Heart left ventricle (tissue), 13 donors: ENCODE measurements at regions not wholly inside any gene's neighbourhood (a gene's known extent, or its start where the extent isn't known, plus 50 kb on each side); places are given as distances from the start of the nearest gene placed in this dataset.

Experiments used
- POLR2A ChIP-seq, 2 donors: fragments of 450-650 bp; IDR thresholded peaks; one replicate each; pipeline ENCODE4 v1.6.1; 2017; ENCODE audit warnings: antibody characterized with exemption in 2 of 2, mild to moderate bottlenecking in 2 of 2, moderate library complexity in 2 of 2
- TF ChIP-seq, protein P1 (sequence below), 12 donors: fragments of 200-600 bp; sonication (generic) in 4 of 12; IDR thresholded peaks; one replicate each; pipeline versions ENCODE4 v1.5.0 to v1.8.0; 2018 to 2022; ENCODE audit warnings: antibody characterized with exemption in 12 of 12, mild to moderate bottlenecking in 5 of 12
- donor health status: ischemic (EF 13 %, LVEDD 7.1; RV severe dilation, severe dysfunction).
- donor health status: DM: no; HTN: yes; CAD: no.
- donor health status: DM: no; HTN: no; CAD: no.
- donor health status: ischemic (EF 25% LVEDD 6.9; RV normal size, moderate dysfunction).
- donor health status: ischemic (EF 25% LVEDD 5.7; RV mildly dilated, moderate dysfunction).
- donor health status: ischemic (EF 35%, LVEDD 5.7; RV mildly dilated, moderate dysfunction).
- donor health status: nonischemic (EF 11% LVEDD 7.7; RV severe dilation, severe dysfunction).
- donor health status: DM: yes; HTN: yes; CAD: no.
- donor health status: PGD.
- donor health status: ischemic (EF 29% LVEDD 5.4; RV normal size, mild dysfunction).
- donor health status: nonischemic (EF 23%, LVEDD 6.1; RV moderate dilation, normal function).

DNA sequence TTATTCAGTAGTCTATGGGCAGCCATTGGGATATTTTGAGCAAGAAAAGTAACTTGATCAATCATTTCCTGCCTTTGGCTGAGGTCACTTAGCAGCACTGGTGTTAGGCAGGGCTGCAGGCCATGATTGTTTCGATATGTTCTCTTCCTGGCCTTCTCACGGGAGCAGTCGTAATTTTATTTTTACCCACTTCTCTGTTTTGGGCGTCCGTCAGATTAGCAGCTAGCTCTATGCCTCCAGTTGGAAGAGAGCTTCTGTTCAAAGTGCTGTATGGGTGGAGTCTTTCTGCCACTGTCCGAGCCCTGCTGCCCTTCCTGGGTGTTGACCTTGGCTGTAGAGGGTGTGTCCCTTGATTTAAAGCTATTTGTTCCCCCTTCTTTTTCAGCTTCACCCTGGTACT lies 123.4 kb upstream of the ROPN1 start:
- TF ChIP-seq POLR2A (IDR thresholded peaks at IDR 0.05): no peak
- TF ChIP-seq, protein P1, sequence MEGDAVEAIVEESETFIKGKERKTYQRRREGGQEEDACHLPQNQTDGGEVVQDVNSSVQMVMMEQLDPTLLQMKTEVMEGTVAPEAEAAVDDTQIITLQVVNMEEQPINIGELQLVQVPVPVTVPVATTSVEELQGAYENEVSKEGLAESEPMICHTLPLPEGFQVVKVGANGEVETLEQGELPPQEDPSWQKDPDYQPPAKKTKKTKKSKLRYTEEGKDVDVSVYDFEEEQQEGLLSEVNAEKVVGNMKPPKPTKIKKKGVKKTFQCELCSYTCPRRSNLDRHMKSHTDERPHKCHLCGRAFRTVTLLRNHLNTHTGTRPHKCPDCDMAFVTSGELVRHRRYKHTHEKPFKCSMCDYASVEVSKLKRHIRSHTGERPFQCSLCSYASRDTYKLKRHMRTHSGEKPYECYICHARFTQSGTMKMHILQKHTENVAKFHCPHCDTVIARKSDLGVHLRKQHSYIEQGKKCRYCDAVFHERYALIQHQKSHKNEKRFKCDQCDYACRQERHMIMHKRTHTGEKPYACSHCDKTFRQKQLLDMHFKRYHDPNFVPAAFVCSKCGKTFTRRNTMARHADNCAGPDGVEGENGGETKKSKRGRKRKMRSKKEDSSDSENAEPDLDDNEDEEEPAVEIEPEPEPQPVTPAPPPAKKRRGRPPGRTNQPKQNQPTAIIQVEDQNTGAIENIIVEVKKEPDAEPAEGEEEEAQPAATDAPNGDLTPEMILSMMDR (IDR thresholded peaks at IDR 0.05): no peak
